DLD1 (cell line): ENCODE measurements at regions not wholly inside any gene's neighbourhood (a gene's known extent, or its start where the extent isn't known, plus 50 kb on each side); places are given as distances from the start of the nearest gene placed in this dataset.
"Not testable (repeated sequence)": the region's sequence is repeated elsewhere in the genome, so short reads cannot be mapped to it uniquely, and the experiment has no call there.

ENCODE experiments used
- in situ Hi-C: cut with HindIII; loops from 2 replicates; pipeline ENCODE4 v1.10.0; 2017; ENCODE audit warnings: low sequenced_read_pairs

- in situ Hi-C loops, result no loop called here
Observed at GRCh38 chr2:19659024-19659792, 242.6 kb downstream of the TTC32 start.

- in situ Hi-C loops, result no loop called here
Observed at GRCh38 chr2:19656011-19656410, 245.8 kb downstream of the TTC32 start.

GRCh38 chr2:19654310-19655090, 247.3 kb downstream of the TTC32 start:
- in situ Hi-C loops, result no loop called here

- in situ Hi-C loops, result no loop called here
Observed at GRCh38 chr2:19653509-19653908, 248.3 kb downstream of the TTC32 start.

- in situ Hi-C loops, result no loop called here
Observed at GRCh38 chr2:19652811-19653210, 249.0 kb downstream of the TTC32 start.

GRCh38 chr2:19651466-19651865, 250.3 kb downstream of the TTC32 start:
- in situ Hi-C loops, result no loop called here

GRCh38 chr2:19649785-19650380, 251.9 kb downstream of the TTC32 start:
- in situ Hi-C loops, result no loop called here

- in situ Hi-C loops, result no loop called here
Observed at GRCh38 chr2:19649142-19649541, 252.6 kb downstream of the TTC32 start.

GRCh38 chr2:19648583-19648982, 253.2 kb downstream of the TTC32 start:
- in situ Hi-C loops, result no loop called here

- in situ Hi-C loops, result no loop called here
Observed at GRCh38 chr2:19646987-19647386, 254.8 kb downstream of the TTC32 start.

GRCh38 chr2:19644763-19645162, 257.0 kb downstream of the TTC32 start:
- in situ Hi-C loops, result no loop called here

- in situ Hi-C loops, result no loop called here
Observed at GRCh38 chr2:19643117-19643518, 258.7 kb downstream of the TTC32 start.

GRCh38 chr2:19642501-19642900, 259.3 kb downstream of the TTC32 start:
- in situ Hi-C loops, result no loop called here

- in situ Hi-C loops, result no loop called here
Observed at GRCh38 chr2:19635951-19636510, 265.8 kb downstream of the TTC32 start.

- in situ Hi-C loops, result no loop called here
Observed at GRCh38 chr2:19632403-19632991, 269.3 kb downstream of the TTC32 start.

- in situ Hi-C loops, result no loop called here
Observed at GRCh38 chr2:19631871-19632270, 269.9 kb downstream of the TTC32 start.

- in situ Hi-C loops, result no loop called here
Observed at GRCh38 chr2:19630921-19631320, 270.9 kb downstream of the TTC32 start.

GRCh38 chr2:19627359-19627758, 268.9 kb upstream of the OSR1 start:
- in situ Hi-C loops, result no loop called here

- in situ Hi-C loops, result no loop called here
Observed at GRCh38 chr2:19623488-19623887, 265.1 kb upstream of the OSR1 start.

GRCh38 chr2:19617257-19617848, 258.9 kb upstream of the OSR1 start:
- in situ Hi-C loops, result no loop called here

- in situ Hi-C loops, result not testable (repeated sequence)
Observed at GRCh38 chr2:19615402-19615801, 257.0 kb upstream of the OSR1 start.
